Type B pancreatic cell (in vitro differentiated cells): ENCODE measurements at regions not wholly inside any gene's neighbourhood (a gene's known extent, or its start where the extent isn't known, plus 50 kb on each side); places are given as distances from the start of the nearest gene placed in this dataset.

Source experiments
- DNase-seq: peaks from one replicate; pipeline ENCODE4 v3.0.0; 2021; ENCODE audit warnings: mixed read lengths; ENCODE audit not compliant: unreplicated experiment; ENCODE audit errors: extremely low spot score
- H3K27ac Mint-ChIP-seq: 2 replicates; pipeline ENCODE4 v1.8.0; 2021; ENCODE audit warnings: mild to moderate bottlenecking, mixed read lengths
- H3K27me3 Mint-ChIP-seq: 2 replicates; pipeline ENCODE4 v1.8.0; 2021; ENCODE audit warnings: mixed read lengths
- H3K36me3 Mint-ChIP-seq: 2 replicates; pipeline ENCODE4 v1.8.0; 2021; ENCODE audit warnings: mixed read lengths
- H3K4me1 Mint-ChIP-seq: one replicate; pipeline ENCODE4 v1.8.0; 2021; ENCODE audit warnings: mixed read lengths; ENCODE audit not compliant: unreplicated experiment
- H3K4me3 Mint-ChIP-seq: 2 replicates; pipeline ENCODE4 v1.8.0; 2021; ENCODE audit warnings: mild to moderate bottlenecking, mixed read lengths
- H3K9me3 Mint-ChIP-seq: 2 replicates; pipeline ENCODE4 v1.8.0; 2021; ENCODE audit warnings: mixed read lengths
- TF ChIP-seq, protein P1 (sequence below): fragments of 200-600 bp; sonication (generic); conservative IDR thresholded peaks from 2 replicates; pipeline ENCODE4 v1.5.0; 2021; ENCODE audit warnings: antibody characterized with exemption, mild to moderate bottlenecking

DNA sequence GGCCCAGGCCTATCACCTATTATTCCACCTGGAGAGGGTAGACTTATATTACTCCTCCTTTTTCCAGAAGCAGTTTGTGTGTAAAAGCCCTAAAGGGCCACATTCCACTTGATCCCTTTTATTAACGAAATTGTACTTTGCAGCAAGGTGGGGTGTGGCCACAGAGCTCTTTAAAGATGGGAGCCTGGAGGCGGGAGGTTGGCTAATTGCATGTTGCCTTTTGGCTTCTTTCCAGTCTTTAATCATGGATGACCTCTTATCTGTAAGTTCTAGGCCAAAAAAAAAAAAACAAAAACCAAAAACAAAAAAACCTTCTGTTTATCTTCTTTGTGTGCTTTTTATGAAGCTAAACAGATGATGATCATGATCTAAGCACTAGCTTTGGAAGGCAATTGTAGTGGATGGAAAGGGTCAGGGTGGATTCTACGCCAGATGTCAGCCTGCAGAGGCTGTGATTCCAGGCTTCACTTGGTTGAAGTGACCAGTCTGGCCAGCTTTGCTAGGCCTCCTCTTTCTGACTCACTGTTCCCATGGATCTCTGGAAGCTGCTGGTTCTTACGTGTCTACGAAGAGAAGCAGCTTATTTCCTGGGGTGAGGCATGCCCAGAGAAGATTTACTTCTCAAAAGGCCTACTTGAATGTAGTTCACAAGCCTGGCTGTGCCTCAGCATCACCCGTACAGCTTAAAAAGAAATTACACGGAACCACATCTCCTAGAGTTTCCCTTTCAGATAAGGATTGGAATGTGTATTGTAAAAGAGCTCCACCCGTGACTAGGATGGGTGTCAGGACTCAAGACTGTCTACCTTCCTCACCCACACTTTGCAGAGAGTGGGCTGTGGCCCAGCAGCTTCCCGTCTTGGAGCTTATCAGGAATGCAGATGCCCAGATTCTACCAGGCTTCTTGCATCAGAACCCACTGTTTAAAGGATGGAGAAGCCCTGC, 330.9 kb upstream of the C2CD4B start:
- Mint-ChIP-seq H3K27ac (peak overlapping the region; percentile 43), H3K27me3 (no peaks in the 10 kb centered on the region), H3K9me3 (no peaks in the 10 kb centered on the region), H3K4me3 (peak overlapping the region; percentile 34), H3K4me1 (peaks cover 58% of the 10 kb centered on the region), H3K36me3 (no peaks in the 10 kb centered on the region)
- DNase-seq, result no peak
- TF ChIP-seq, protein P1, sequence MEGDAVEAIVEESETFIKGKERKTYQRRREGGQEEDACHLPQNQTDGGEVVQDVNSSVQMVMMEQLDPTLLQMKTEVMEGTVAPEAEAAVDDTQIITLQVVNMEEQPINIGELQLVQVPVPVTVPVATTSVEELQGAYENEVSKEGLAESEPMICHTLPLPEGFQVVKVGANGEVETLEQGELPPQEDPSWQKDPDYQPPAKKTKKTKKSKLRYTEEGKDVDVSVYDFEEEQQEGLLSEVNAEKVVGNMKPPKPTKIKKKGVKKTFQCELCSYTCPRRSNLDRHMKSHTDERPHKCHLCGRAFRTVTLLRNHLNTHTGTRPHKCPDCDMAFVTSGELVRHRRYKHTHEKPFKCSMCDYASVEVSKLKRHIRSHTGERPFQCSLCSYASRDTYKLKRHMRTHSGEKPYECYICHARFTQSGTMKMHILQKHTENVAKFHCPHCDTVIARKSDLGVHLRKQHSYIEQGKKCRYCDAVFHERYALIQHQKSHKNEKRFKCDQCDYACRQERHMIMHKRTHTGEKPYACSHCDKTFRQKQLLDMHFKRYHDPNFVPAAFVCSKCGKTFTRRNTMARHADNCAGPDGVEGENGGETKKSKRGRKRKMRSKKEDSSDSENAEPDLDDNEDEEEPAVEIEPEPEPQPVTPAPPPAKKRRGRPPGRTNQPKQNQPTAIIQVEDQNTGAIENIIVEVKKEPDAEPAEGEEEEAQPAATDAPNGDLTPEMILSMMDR, result no peak

DNA sequence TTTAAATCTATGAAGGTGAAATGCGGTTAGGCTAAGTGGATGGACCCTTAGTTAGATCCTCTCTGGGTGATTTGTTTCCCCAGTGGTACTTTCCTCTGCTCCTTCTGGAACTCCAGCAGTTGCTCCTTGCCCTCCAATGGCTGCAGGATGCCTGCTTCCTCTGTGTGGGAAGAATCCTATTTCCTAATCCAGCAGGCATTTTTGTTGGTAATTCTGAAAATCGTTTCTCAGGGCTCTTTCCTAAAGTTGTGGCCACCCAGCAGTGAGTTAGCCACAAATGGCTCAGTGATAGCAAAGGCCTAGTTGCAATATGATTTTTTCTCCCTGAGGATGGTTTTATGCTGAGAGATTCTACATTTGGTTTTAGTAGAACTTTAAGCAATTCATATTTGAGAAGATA, 332.3 kb upstream of the C2CD4B start:
- H3K4me1 Mint-ChIP-seq, result peaks cover 56% of the 10 kb centered on the region
- H3K27me3 Mint-ChIP-seq, result no peaks in the 10 kb centered on the region
- no peak for DNase-seq
- H3K36me3 Mint-ChIP-seq, result no peaks in the 10 kb centered on the region
- TF ChIP-seq, protein P1, result no peak
- no peaks in the 10 kb centered on the region for H3K9me3 Mint-ChIP-seq
- H3K4me3 Mint-ChIP-seq, result no peak overlapping the region
- H3K27ac Mint-ChIP-seq, result no peak overlapping the region

DNA sequence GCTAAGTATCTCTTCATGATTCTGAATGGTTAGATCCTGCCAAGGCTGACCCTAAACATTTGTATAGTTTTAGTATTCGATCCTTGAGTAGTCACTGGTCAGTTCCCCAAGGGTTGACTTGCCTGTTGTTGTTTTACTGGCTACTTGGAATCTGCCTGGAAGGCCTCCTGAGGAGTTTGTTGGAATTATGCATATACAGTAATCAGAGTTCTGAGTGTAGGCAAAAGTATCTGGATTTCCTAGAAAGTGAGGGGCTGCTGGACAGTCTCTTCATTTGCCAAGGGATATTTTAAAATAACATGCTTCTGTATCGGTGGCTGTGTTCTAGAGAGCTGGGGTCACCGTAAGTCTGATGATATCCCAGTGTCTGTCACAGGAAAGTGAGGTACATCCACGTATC, 333.2 kb upstream of the C2CD4B start:
- Mint-ChIP-seq H3K27me3 (no peaks in the 10 kb centered on the region), H3K36me3 (no peaks in the 10 kb centered on the region), H3K4me1 (peaks cover 59% of the 10 kb centered on the region), H3K4me3 (no peak overlapping the region), H3K9me3 (no peaks in the 10 kb centered on the region), H3K27ac (no peak overlapping the region)
- no peak for DNase-seq
- TF ChIP-seq, protein P1, result no peak

DNA sequence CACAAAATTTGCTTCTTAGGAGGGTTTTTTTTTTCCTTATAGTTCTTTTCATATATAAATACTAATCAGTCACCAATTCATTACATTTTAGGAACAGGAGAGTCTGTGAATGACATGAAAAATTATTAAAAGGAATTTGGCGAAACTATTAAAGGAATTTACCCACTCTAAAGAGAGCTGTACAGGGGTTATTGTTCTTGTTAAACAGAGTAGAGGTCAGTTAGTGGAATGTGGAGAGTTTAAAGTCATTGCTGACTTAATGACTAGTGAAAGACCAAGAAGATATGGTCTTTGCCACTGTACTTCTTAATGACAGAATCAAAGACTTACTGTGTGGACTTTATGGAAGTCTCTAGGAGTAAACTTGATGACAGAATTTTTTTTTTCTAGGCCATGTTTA, 333.6 kb upstream of the C2CD4B start:
- H3K27me3 Mint-ChIP-seq, result no peaks in the 10 kb centered on the region
- DNase-seq, result no peak
- H3K4me3 Mint-ChIP-seq, result peak overlapping the region; percentile 4
- peaks cover 63% of the 10 kb centered on the region for H3K4me1 Mint-ChIP-seq
- H3K9me3 Mint-ChIP-seq, result no peaks in the 10 kb centered on the region
- H3K36me3 Mint-ChIP-seq, result no peaks in the 10 kb centered on the region
- no peak overlapping the region for H3K27ac Mint-ChIP-seq
- TF ChIP-seq, protein P1, result no peak

DNA sequence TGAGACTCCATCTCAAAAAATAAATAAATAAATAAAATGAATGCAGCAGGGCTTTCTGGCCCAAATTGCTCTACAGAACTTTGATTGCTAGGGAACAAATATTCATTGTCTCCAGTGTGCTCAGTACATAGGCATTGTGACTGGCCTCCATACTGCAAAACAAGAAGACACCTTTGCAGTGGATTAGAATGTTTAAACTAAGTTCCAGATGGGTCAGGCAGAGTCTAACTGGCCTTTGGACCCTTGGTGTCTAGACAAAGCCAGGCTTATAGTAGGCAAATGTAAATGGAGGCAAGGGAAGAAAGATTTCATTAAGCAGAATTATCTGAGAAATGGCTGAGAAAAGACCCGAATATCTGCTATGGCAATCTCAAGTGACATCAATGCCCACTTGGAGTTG, 335.2 kb upstream of the C2CD4B start:
- H3K9me3 Mint-ChIP-seq, result no peaks in the 10 kb centered on the region
- peaks cover 60% of the 10 kb centered on the region for H3K4me1 Mint-ChIP-seq
- H3K27me3 Mint-ChIP-seq, result no peaks in the 10 kb centered on the region
- TF ChIP-seq, protein P1, result no peak
- no peaks in the 10 kb centered on the region for H3K36me3 Mint-ChIP-seq
- H3K4me3 Mint-ChIP-seq, result no peak overlapping the region
- no peak overlapping the region for H3K27ac Mint-ChIP-seq
- no peak for DNase-seq
